ENCODE measurements at regions not wholly inside any gene's neighbourhood (a gene's known extent, or its start where the extent isn't known, plus 50 kb on each side); places are given as distances from the start of the nearest gene placed in this dataset.

DNA sequence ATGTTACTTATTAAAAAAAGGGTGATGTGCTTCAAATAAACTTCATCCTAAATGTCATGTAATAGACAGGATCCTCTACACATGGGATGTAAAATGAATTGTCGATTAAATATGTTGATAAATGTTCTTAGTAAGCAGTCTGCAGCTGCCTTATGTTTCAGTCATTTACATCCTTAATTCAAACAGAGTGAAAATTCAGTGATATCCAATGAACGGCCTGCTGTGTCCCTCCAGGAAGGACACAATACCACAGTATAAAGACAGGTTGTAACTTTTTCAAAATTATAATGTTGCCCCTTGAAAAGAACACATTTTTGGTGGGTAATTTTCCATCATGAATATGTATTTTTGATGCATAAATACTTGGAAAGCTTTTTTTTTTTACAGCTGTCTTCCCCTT lies 266.5 kb upstream of the SEMA3A start:
- TF ChIP-seq GATA2 (IDR thresholded peaks at IDR 0.05; ENCODE audit: low read depth, low read length): no peak
- TF ChIP-seq GATA3 (IDR thresholded peaks at IDR 0.05; ENCODE audit: low read depth, low read length): no peak

Data from SH-SY5Y (cell line).